Uterus (tissue), 3 donors: ENCODE measurements at regions not wholly inside any gene's neighbourhood (a gene's known extent, or its start where the extent isn't known, plus 50 kb on each side); places are given as distances from the start of the nearest gene placed in this dataset.

ENCODE experiments used
- DNase-seq, 2 donors: peaks; one replicate each; pipeline ENCODE4 v3.0.0-alpha.2; 2019 to 2020
- H3K27ac ChIP-seq, 2 donors: fragments of 200-600 bp; sonication (generic); 1 replicate in 1 of 2; 2 replicates in 1 of 2; pipeline ENCODE4 v1.5.1; 2016 to 2018
- H3K27me3 ChIP-seq, 2 donors: fragments of 200-600 bp; sonication (generic); one replicate each; pipeline ENCODE4 v1.5.1; 2018 to 2019; ENCODE audit warnings: control low read depth in 1 of 2
- H3K36me3 ChIP-seq, 2 donors: fragments of 200-600 bp; sonication (generic); one replicate each; pipeline ENCODE4 v1.5.1; 2019; ENCODE audit warnings: control low read depth in 1 of 2
- H3K4me1 ChIP-seq, 2 donors: fragments of 200-600 bp; sonication (generic); one replicate each; pipeline ENCODE4 v1.5.1; 2018 to 2019; ENCODE audit warnings: control low read depth in 1 of 2
- H3K4me3 ChIP-seq, 2 donors: fragments of 200-600 bp; sonication (generic); 1 replicate in 1 of 2; 2 replicates in 1 of 2; pipeline ENCODE4 v1.5.1; 2018 to 2019; ENCODE audit warnings: mild to moderate bottlenecking in 1 of 2
- H3K9me3 ChIP-seq, 2 donors: fragments of 200-600 bp; sonication (generic); one replicate each; pipeline ENCODE4 v1.5.1; 2019; ENCODE audit warnings: control low read depth in 1 of 2
- POLR2A ChIP-seq, 2 donors: fragments of 450-650 bp; IDR thresholded peaks; one replicate each; pipeline ENCODE4 v1.6.1; 2016; ENCODE audit warnings: antibody characterized with exemption in 2 of 2, mild to moderate bottlenecking in 1 of 2, moderate library complexity in 1 of 2
- intact Hi-C: fragments of 100-400 bp; cut with DNase I; formaldehyde crosslinking; loops from one replicate; pipeline ENCODE4 v1.15.1; 2023; ENCODE audit warnings: low total_unique reads
- TF ChIP-seq, protein P1 (sequence below), 4 experiments: fragments of 200-600 bp in 2 of 4; fragments of 450-650 bp in 2 of 4; sonication (generic) in 2 of 4; IDR thresholded peaks; one replicate each; pipeline ENCODE4 v1.5.1; 2016 to 2019; ENCODE audit warnings: antibody characterized with exemption in 4 of 4, mild to moderate bottlenecking in 2 of 4, moderate library complexity in 1 of 4
- donor health status: DM: yes; HTN: yes; CAD: no.

GRCh38 chr3:31288641-31289100, 244.1 kb upstream of the STT3B start:
- Histone ChIP-seq H3K27me3 (no peaks in the 10 kb centered on the region), H3K4me1 (no peaks in the 10 kb centered on the region), H3K27ac (peak overlapping the region; percentile 56 to 82), H3K36me3 (no peaks in the 10 kb centered on the region), H3K4me3 (no peak overlapping the region), H3K9me3 (no peaks in the 10 kb centered on the region)
- peak; percentile 28 to 69 for DNase-seq
- intact Hi-C loops = no loop called here
- TF ChIP-seq POLR2A (IDR thresholded peaks at IDR 0.05) = no peak
- TF ChIP-seq, protein P1, sequence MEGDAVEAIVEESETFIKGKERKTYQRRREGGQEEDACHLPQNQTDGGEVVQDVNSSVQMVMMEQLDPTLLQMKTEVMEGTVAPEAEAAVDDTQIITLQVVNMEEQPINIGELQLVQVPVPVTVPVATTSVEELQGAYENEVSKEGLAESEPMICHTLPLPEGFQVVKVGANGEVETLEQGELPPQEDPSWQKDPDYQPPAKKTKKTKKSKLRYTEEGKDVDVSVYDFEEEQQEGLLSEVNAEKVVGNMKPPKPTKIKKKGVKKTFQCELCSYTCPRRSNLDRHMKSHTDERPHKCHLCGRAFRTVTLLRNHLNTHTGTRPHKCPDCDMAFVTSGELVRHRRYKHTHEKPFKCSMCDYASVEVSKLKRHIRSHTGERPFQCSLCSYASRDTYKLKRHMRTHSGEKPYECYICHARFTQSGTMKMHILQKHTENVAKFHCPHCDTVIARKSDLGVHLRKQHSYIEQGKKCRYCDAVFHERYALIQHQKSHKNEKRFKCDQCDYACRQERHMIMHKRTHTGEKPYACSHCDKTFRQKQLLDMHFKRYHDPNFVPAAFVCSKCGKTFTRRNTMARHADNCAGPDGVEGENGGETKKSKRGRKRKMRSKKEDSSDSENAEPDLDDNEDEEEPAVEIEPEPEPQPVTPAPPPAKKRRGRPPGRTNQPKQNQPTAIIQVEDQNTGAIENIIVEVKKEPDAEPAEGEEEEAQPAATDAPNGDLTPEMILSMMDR (IDR thresholded peaks at IDR 0.05) = no peak

- no peak for DNase-seq
- Histone ChIP-seq H3K27ac (peak overlapping the region; percentile 45 to 82), H3K4me3 (no peak overlapping the region), H3K4me1 (no peaks in the 10 kb centered on the region), H3K36me3 (no peaks in the 10 kb centered on the region), H3K9me3 (no peaks in the 10 kb centered on the region), H3K27me3 (no peaks in the 10 kb centered on the region)
- TF ChIP-seq, protein P1 (IDR thresholded peaks at IDR 0.05) = no peak
- TF ChIP-seq POLR2A (IDR thresholded peaks at IDR 0.05) = no peak
- intact Hi-C loops = no loop called here
These were observed 243.1 kb upstream of the STT3B start for GRCh38 chr3:31289584-31289983.

DNA sequence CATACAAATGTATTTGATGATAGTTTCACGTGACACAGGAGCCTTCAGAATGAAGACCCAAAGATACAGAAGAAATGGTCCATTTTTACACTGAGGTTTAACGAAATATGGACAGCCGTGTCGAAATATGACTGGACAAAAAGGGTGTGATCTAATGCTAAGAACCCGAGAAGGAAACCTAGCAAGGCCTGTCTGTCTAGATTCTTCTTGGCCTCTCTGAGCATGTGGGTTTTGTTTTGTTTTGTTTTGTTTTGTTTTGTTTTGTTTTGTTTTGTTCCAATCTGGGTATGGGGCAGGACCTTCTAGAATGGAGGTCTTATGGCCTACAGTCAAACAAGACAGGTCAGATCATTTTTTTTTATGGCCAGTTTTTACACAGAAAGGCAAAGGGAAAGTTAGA, 242.7 kb upstream of the STT3B start:
- Histone ChIP-seq H3K9me3 (no peaks in the 10 kb centered on the region), H3K36me3 (no peaks in the 10 kb centered on the region), H3K4me3 (no peak overlapping the region), H3K27ac (peak overlapping the region; percentile 45 to 82), H3K4me1 (no peaks in the 10 kb centered on the region), H3K27me3 (no peaks in the 10 kb centered on the region)
- no peak for TF ChIP-seq POLR2A (IDR thresholded peaks at IDR 0.05)
- TF ChIP-seq, protein P1 (IDR thresholded peaks at IDR 0.05) = no peak
- DNase-seq = no peak
- intact Hi-C loops = no loop called here

GRCh38 chr3:31291818-31292217, 240.9 kb upstream of the STT3B start:
- no peak for TF ChIP-seq POLR2A (IDR thresholded peaks at IDR 0.05)
- TF ChIP-seq, protein P1 (IDR thresholded peaks at IDR 0.05) = no peak
- no peaks in the 10 kb centered on the region for H3K27me3 ChIP-seq
- H3K27ac ChIP-seq = no peak overlapping the region
- H3K4me1 ChIP-seq = no peaks in the 10 kb centered on the region
- no peaks in the 10 kb centered on the region for H3K36me3 ChIP-seq
- no peaks in the 10 kb centered on the region for H3K9me3 ChIP-seq
- no peak for DNase-seq
- intact Hi-C loops = no loop called here
- no peak overlapping the region for H3K4me3 ChIP-seq

GRCh38 chr3:31294430-31295149, 238.1 kb upstream of the STT3B start:
- H3K36me3 ChIP-seq = no peaks in the 10 kb centered on the region
- DNase-seq = no peak
- no peak overlapping the region for H3K4me3 ChIP-seq
- no peaks in the 10 kb centered on the region for H3K9me3 ChIP-seq
- no peaks in the 10 kb centered on the region for H3K27me3 ChIP-seq
- no peak overlapping the region for H3K27ac ChIP-seq
- intact Hi-C loops = no loop called here
- TF ChIP-seq POLR2A (IDR thresholded peaks at IDR 0.05) = no peak
- TF ChIP-seq, protein P1 (IDR thresholded peaks at IDR 0.05) = no peak
- no peaks in the 10 kb centered on the region for H3K4me1 ChIP-seq
